ENCODE measurements at regions not wholly inside any gene's neighbourhood (a gene's known extent, or its start where the extent isn't known, plus 50 kb on each side); places are given as distances from the start of the nearest gene placed in this dataset.

DNA sequence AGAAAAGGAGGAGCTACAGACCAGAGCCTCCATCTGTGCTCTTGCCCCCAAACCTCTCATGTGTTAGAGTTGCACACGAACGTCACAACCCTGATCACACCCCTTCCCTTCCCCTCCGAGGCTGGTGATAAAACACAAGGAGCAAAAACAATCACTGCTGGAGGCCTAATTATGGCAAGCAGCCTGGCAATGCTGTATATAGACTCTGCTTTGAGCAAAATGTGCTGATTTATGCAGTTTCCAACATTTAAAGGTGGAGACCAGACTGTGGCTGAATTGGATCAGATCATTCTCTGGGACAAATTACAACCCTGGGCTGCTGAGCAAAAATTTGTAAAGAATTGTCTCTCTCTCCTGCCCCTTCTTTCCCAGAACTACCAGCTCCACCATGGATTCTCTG lies 64.6 kb upstream of the SRSF6 start:
- Histone ChIP-seq H4K20me1 (ENCODE audit: control insufficient read depth, insufficient read depth, low read length, poor library complexity, severe bottlenecking) (no peaks in the 10 kb centered on the region), H3K36me3 (replicated peaks in 1 of 2; ENCODE audit: control extremely low read depth in 1 of 2, control insufficient read depth in 1 of 2, extremely low read depth in 1 of 2, insufficient read depth in 2 of 2, low read length in 1 of 2) (no peaks in the 10 kb centered on the region), H2AFZ (ENCODE audit: insufficient read depth, low read depth, low read length, poor library complexity, severe bottlenecking) (no peak overlapping the region), H3K4me2 (replicated peaks; ENCODE audit: low read depth, low read length, poor library complexity, severe bottlenecking) (no peak overlapping the region), H3K9me3 (ENCODE audit: control extremely low read depth in 1 of 3, control insufficient read depth in 2 of 3, insufficient read depth in 1 of 3, low read length in 2 of 3) (peaks cover 0 to 6% (median 4%) of the 10 kb centered on the region in 3 donors), H3K4me3 (ENCODE audit: control extremely low read depth in 1 of 5, extremely low read depth in 1 of 5, insufficient read depth in 1 of 5, low read depth in 2 of 5, low read length in 4 of 5) (no peak overlapping the region), H3K9ac (ENCODE audit: low read length) (no peak overlapping the region), H3K27me3 (replicated peaks in 1 of 4; ENCODE audit: control extremely low read depth in 1 of 4, control insufficient read depth in 3 of 4, insufficient read depth in 4 of 4, low read length in 3 of 4) (peaks cover 0 to 7% (median 0%) of the 10 kb centered on the region in 4 experiments), H3K27ac (ENCODE audit: low read length in 2 of 2) (no peak overlapping the region), H3K4me1 (ENCODE audit: control insufficient read depth in 2 of 2, insufficient read depth in 2 of 2, low read length in 2 of 2) (no peaks in the 10 kb centered on the region), H3K79me2 (ENCODE audit: control insufficient read depth, insufficient read depth, low read length) (no peaks in the 10 kb centered on the region)
- H3K4me3 Mint-ChIP-seq, result no peak overlapping the region
- CTCF ChIA-PET, result no interaction called here
- no peak overlapping the region for H3K27ac Mint-ChIP-seq
- H3K4me1 Mint-ChIP-seq, result no peaks in the 10 kb centered on the region
- TF ChIP-seq EZH2 (IDR thresholded peaks at IDR 0.05; ENCODE audit: borderline replicate concordance, insufficient read depth, low read depth, low read length, poor library complexity, severe bottlenecking), result no peak
- TF ChIP-seq, protein P1, sequence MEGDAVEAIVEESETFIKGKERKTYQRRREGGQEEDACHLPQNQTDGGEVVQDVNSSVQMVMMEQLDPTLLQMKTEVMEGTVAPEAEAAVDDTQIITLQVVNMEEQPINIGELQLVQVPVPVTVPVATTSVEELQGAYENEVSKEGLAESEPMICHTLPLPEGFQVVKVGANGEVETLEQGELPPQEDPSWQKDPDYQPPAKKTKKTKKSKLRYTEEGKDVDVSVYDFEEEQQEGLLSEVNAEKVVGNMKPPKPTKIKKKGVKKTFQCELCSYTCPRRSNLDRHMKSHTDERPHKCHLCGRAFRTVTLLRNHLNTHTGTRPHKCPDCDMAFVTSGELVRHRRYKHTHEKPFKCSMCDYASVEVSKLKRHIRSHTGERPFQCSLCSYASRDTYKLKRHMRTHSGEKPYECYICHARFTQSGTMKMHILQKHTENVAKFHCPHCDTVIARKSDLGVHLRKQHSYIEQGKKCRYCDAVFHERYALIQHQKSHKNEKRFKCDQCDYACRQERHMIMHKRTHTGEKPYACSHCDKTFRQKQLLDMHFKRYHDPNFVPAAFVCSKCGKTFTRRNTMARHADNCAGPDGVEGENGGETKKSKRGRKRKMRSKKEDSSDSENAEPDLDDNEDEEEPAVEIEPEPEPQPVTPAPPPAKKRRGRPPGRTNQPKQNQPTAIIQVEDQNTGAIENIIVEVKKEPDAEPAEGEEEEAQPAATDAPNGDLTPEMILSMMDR (IDR thresholded peaks at IDR 0.05), result no peak
- H3K27me3 Mint-ChIP-seq, result peaks cover 26% of the 10 kb centered on the region
- no peak for DNase-seq
- no CpG with 5 or more reads among the region's 3 CpGs for WGBS (ENCODE audit: insufficient coverage)
- ATAC-seq (ENCODE audit: low read depth), result no peak
- intact Hi-C loops (cut with micrococcal nuclease), result no loop called here
- H3K9me3 Mint-ChIP-seq (ENCODE audit: insufficient read depth), result peaks cover 3% of the 10 kb centered on the region
- POLR2A ChIA-PET, result no interaction called here

GRCh38 chr20:43392561-43392960 lies 65.1 kb upstream of the SRSF6 start:
- H3K4me1 ChIP-seq (ENCODE audit: control insufficient read depth in 2 of 2, insufficient read depth in 2 of 2, low read length in 2 of 2), result no peaks in the 10 kb centered on the region
- H3K4me2 ChIP-seq (replicated peaks; ENCODE audit: low read depth, low read length, poor library complexity, severe bottlenecking), result no peak overlapping the region
- 80% methylated on average over 4 of the region's 5 CpGs for WGBS (ENCODE audit: insufficient coverage)
- ChIA-PET CTCF (no interaction called here), POLR2A (no interaction called here)
- H3K9me3 ChIP-seq (ENCODE audit: control extremely low read depth in 1 of 3, control insufficient read depth in 2 of 3, insufficient read depth in 1 of 3, low read length in 2 of 3), result peaks cover 0 to 6% (median 4%) of the 10 kb centered on the region in 3 donors
- no peak overlapping the region for H3K27ac Mint-ChIP-seq
- H3K4me1 Mint-ChIP-seq, result no peaks in the 10 kb centered on the region
- H3K4me3 Mint-ChIP-seq, result no peak overlapping the region
- no peak for ATAC-seq (ENCODE audit: low read depth)
- DNase-seq, result no peak
- H4K20me1 ChIP-seq (ENCODE audit: control insufficient read depth, insufficient read depth, low read length, poor library complexity, severe bottlenecking), result no peaks in the 10 kb centered on the region
- no peaks in the 10 kb centered on the region for H3K36me3 ChIP-seq (replicated peaks in 1 of 2; ENCODE audit: control extremely low read depth in 1 of 2, control insufficient read depth in 1 of 2, extremely low read depth in 1 of 2, insufficient read depth in 2 of 2, low read length in 1 of 2)
- H3K9ac ChIP-seq (ENCODE audit: low read length), result no peak overlapping the region
- no peaks in the 10 kb centered on the region for H3K79me2 ChIP-seq (ENCODE audit: control insufficient read depth, insufficient read depth, low read length)
- peaks cover 3% of the 10 kb centered on the region for H3K9me3 Mint-ChIP-seq (ENCODE audit: insufficient read depth)
- intact Hi-C loops (cut with micrococcal nuclease), result no loop called here
- no peak overlapping the region for H3K4me3 ChIP-seq (ENCODE audit: control extremely low read depth in 1 of 5, extremely low read depth in 1 of 5, insufficient read depth in 1 of 5, low read depth in 2 of 5, low read length in 4 of 5)
- TF ChIP-seq EZH2 (IDR thresholded peaks at IDR 0.05; ENCODE audit: borderline replicate concordance, insufficient read depth, low read depth, low read length, poor library complexity, severe bottlenecking), result no peak
- TF ChIP-seq, protein P1 (IDR thresholded peaks at IDR 0.05), result no peak
- H2AFZ ChIP-seq (ENCODE audit: insufficient read depth, low read depth, low read length, poor library complexity, severe bottlenecking), result no peak overlapping the region
- peaks cover 30% of the 10 kb centered on the region for H3K27me3 Mint-ChIP-seq
- H3K27ac ChIP-seq (ENCODE audit: low read length in 2 of 2), result no peak overlapping the region
- H3K27me3 ChIP-seq (replicated peaks in 1 of 4; ENCODE audit: control extremely low read depth in 1 of 4, control insufficient read depth in 3 of 4, insufficient read depth in 4 of 4, low read length in 3 of 4), result peaks cover 0 to 7% (median 0%) of the 10 kb centered on the region in 4 experiments

All from B cell (primary cell).